H1 (cell line): ENCODE measurements at regions not wholly inside any gene's neighbourhood (a gene's known extent, or its start where the extent isn't known, plus 50 kb on each side); places are given as distances from the start of the nearest gene placed in this dataset.

Source experiments
- BRCA1 ChIP-seq: IDR thresholded peaks from 2 replicates; pipeline ENCODE4 v1.6.1; 2012; ENCODE audit warnings: low read depth, low read length, improper control_type of control experiment
- CBX5 ChIP-seq: fragments of 300-800, 300-1000 bp; sonication (generic); IDR thresholded peaks from 2 replicates; pipeline ENCODE4 v1.7.1; 2016; ENCODE audit warnings: antibody characterized with exemption, low read length, low read depth
- CHD7 ChIP-seq: fragments of 300-600 bp; sonication (generic); IDR thresholded peaks from 2 replicates; pipeline ENCODE4 v1.7.1; 2012; ENCODE audit warnings: low read length, moderate library complexity, mild to moderate bottlenecking, inconsistent platforms; ENCODE audit not compliant: insufficient replicate concordance
- HDAC6 ChIP-seq: IDR thresholded peaks from one replicate; pipeline ENCODE4 v1.7.1; 2012; ENCODE audit warnings: low read depth, mild to moderate bottlenecking, inconsistent platforms, low read length, moderate library complexity
- KDM5A ChIP-seq: fragments of 200-600 bp; IDR thresholded peaks from 2 replicates; pipeline ENCODE4 v1.7.1; 2012; ENCODE audit warnings: mild to moderate bottlenecking, low read length, inconsistent platforms, mixed read lengths
- PHF8 ChIP-seq: fragments of 200-600 bp; sonication (generic); conservative IDR thresholded peaks from 2 replicates; pipeline ENCODE4 v1.7.1; 2012; ENCODE audit warnings: low read depth, mild to moderate bottlenecking, inconsistent platforms, low read length, moderate library complexity
- POLR2AphosphoS5 ChIP-seq: IDR thresholded peaks from 2 replicates; pipeline ENCODE4 v1.6.1; 2011; ENCODE audit warnings: low read depth, low read length
- POU5F1 ChIP-seq: IDR thresholded peaks from 2 replicates; pipeline ENCODE4 v1.6.1; 2011; ENCODE audit warnings: low read depth, mild to moderate bottlenecking, low read length, moderate library complexity
- SIRT6 ChIP-seq: IDR thresholded peaks from one replicate; pipeline ENCODE4 v1.7.1; 2012; ENCODE audit warnings: low read length, inconsistent platforms
- TCF12 ChIP-seq: IDR thresholded peaks from 2 replicates; pipeline ENCODE4 v1.6.1; 2011; ENCODE audit warnings: low read depth, mild to moderate bottlenecking, low read length
- USF2 ChIP-seq: IDR thresholded peaks from 2 replicates; pipeline ENCODE4 v1.6.1; 2011; ENCODE audit warnings: low read length, improper control_type of control experiment

GRCh38 chr1:195594773-195595172 lies 1013.5 kb downstream of the KCNT2 start (continued):
- TF ChIP-seq CHD7, result no peak
- TF ChIP-seq POLR2AphosphoS5, result no peak
- no peak for TF ChIP-seq KDM5A
- TF ChIP-seq PHF8, result no peak
- no peak for TF ChIP-seq CBX5
- TF ChIP-seq TCF12, result no peak
- TF ChIP-seq HDAC6, result no peak
- TF ChIP-seq POU5F1, result no peak
- TF ChIP-seq SIRT6, result no peak
- TF ChIP-seq BRCA1, result no peak
- no peak for TF ChIP-seq USF2
